GM23248 (cell line): ENCODE measurements at regions not wholly inside any gene's neighbourhood (a gene's known extent, or its start where the extent isn't known, plus 50 kb on each side); places are given as distances from the start of the nearest gene placed in this dataset.

ENCODE experiments used
- EZH2 ChIP-seq: fragments of 200-600 bp; sonication (generic); IDR thresholded peaks from 2 replicates; pipeline ENCODE4 v1.6.1; 2018; ENCODE audit warnings: antibody characterized with exemption, mild to moderate bottlenecking; ENCODE audit not compliant: insufficient read depth, poor library complexity, severe bottlenecking
- EZH2phosphoT487 ChIP-seq: fragments of 200-600 bp; sonication (generic); IDR thresholded peaks from 2 replicates; pipeline ENCODE4 v1.6.1; 2018; ENCODE audit warnings: antibody characterized with exemption, moderate library complexity, mild to moderate bottlenecking, low read depth; ENCODE audit not compliant: insufficient read depth

DNA sequence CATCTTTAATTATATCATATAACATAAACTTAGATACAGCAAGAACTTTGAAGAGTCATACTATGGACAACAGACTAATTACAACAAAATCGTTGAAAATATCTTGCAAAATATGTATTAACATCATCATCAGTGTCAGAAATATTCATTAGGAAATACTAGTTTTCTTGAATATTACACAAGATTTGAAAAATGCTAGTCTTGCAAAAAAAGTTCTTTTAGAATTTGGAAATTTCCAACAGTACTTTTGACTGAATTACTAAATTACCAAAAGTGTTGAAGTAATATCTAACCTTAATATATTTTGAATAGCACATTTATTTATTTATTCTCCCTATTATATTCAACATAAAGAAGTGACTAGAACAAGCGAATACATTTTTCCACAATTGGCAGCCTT lies 1224.8 kb upstream of the EYS start:
- TF ChIP-seq EZH2phosphoT487 (no peak), EZH2 (no peak)
